Endothelial cell of umbilical vein (primary cell): ENCODE measurements at regions not wholly inside any gene's neighbourhood (a gene's known extent, or its start where the extent isn't known, plus 50 kb on each side); places are given as distances from the start of the nearest gene placed in this dataset.
A peak's percentile ranks its signal among the peaks of the same experiment; 100 is the strongest.

Experiments
- BruUV-seq: library from RNA; stranded (reverse); fragments of 400-500 nt; replicated peaks from 2 replicates; lab custom pipeline; 2021; lab: Mats Ljungman, UMichigan
- CTCF ChIA-PET: fragments of 300-600, 350-600 bp; sonication (Branson Sonifier 250); formaldehyde crosslinking; loops from one replicate; lab custom pipeline; 2021; ENCODE audit warnings: antibody characterized with exemption, inconsistent platforms; lab: Charles Lee
- POLR2A ChIA-PET: fragments of 300-600, 350-600 bp; sonication (Branson Sonifier 250); formaldehyde crosslinking; loops from one replicate; lab custom pipeline; 2021; ENCODE audit warnings: antibody characterized with exemption, inconsistent platforms; lab: Charles Lee
- DNase-seq: peaks from one replicate; pipeline ENCODE4 v3.0.0-alpha.2; 2011; ENCODE audit warnings: low read depth, low spot score
- FAIRE-seq: peaks from 2 replicates; lab custom pipeline; 2011; peaks lifted over from hg19 to GRCh38; lab: Jason Lieb, UNC
- H2AFZ ChIP-seq: 2 replicates; pipeline ENCODE4 v1.6.0; 2012; ENCODE audit warnings: low read depth, low read length, control low read depth, inconsistent platforms
- H3K27ac ChIP-seq: 2 replicates; pipeline ENCODE4 v1.5.1; 2011; ENCODE audit warnings: low read depth, mild to moderate bottlenecking, control low read depth, low read length, moderate library complexity; ENCODE audit not compliant: insufficient read depth
- H3K27me3 ChIP-seq, 2 experiments: 2 replicates each; pipeline versions ENCODE4 v1.6.0 to v1.6.1; 2011; ENCODE audit warnings: low read length in 2 of 2, mixed read lengths in 1 of 2; ENCODE audit not compliant: control insufficient read depth in 2 of 2, insufficient read depth in 2 of 2
- H3K36me3 ChIP-seq, 2 experiments: 2 replicates in 1 of 2; 3 replicates in 1 of 2; pipeline ENCODE4 v1.5.1; 2011; ENCODE audit warnings: low read length in 2 of 2, mild to moderate bottlenecking in 1 of 2, moderate library complexity in 1 of 2; ENCODE audit not compliant: control insufficient read depth in 2 of 2, insufficient read depth in 2 of 2; ENCODE audit errors: extremely low read depth in 1 of 2
- H3K4me1 ChIP-seq: 3 replicates; pipeline ENCODE4 v1.5.1; 2011; ENCODE audit warnings: mild to moderate bottlenecking, low read length; ENCODE audit not compliant: control insufficient read depth, insufficient read depth; ENCODE audit errors: extremely low read depth
- H3K4me2 ChIP-seq: 2 replicates; pipeline ENCODE4 v1.6.1; 2011; ENCODE audit warnings: low read length, control low read depth, mixed read lengths; ENCODE audit not compliant: insufficient read depth
- H3K4me3 ChIP-seq, 3 experiments: fragments of 200-600 bp in 1 of 3; sonication (generic), shearing (Covaris generic) in 1 of 3; replicated peaks in 1 of 3; 2 replicates each; pipeline ENCODE4 v1.5.1; 2011 to 2016; ENCODE audit warnings: control low read depth in 3 of 3, low read length in 3 of 3, mild to moderate bottlenecking in 2 of 3, inconsistent platforms in 1 of 3, low read depth in 1 of 3, moderate library complexity in 1 of 3; ENCODE audit not compliant: insufficient read depth in 1 of 3
- H3K79me2 ChIP-seq: 2 replicates; pipeline ENCODE4 v1.6.0; 2012; ENCODE audit warnings: low read length, inconsistent platforms; ENCODE audit not compliant: control insufficient read depth, insufficient read depth
- H3K9ac ChIP-seq: replicated peaks from 2 replicates; pipeline ENCODE3; 2011; ENCODE audit warnings: low read length, control low read depth; ENCODE audit not compliant: insufficient read depth; ENCODE audit errors: extremely low read depth
- H3K9me1 ChIP-seq: replicated peaks from 3 replicates; pipeline ENCODE4 v1.6.0; 2011; ENCODE audit warnings: mild to moderate bottlenecking, low read length; ENCODE audit not compliant: control insufficient read depth, insufficient read depth; ENCODE audit errors: extremely low read depth
- H3K9me3 ChIP-seq: replicated peaks from 2 replicates; pipeline ENCODE4 v1.5.1; 2012; ENCODE audit warnings: low read length, inconsistent platforms; ENCODE audit not compliant: control insufficient read depth, insufficient read depth
- H4K20me1 ChIP-seq: replicated peaks from 2 replicates; pipeline ENCODE3; 2011; ENCODE audit warnings: mild to moderate bottlenecking, low read length; ENCODE audit not compliant: control insufficient read depth, insufficient read depth; ENCODE audit errors: extremely low read depth
- CTCF ChIP-seq, 2 donors: IDR thresholded peaks; 1 replicate in 1 of 2; 2 replicates in 1 of 2; pipeline ENCODE4 v1.5.1; 2011; ENCODE audit warnings: low read length in 2 of 2, mild to moderate bottlenecking in 2 of 2, moderate library complexity in 2 of 2, control low read depth in 1 of 2, inconsistent platforms in 1 of 2, low read depth in 1 of 2; ENCODE audit not compliant: insufficient read depth in 1 of 2; ENCODE audit errors: extremely low read depth in 1 of 2
- FOS ChIP-seq: IDR thresholded peaks from 2 replicates; pipeline ENCODE4 v1.6.1; 2011; ENCODE audit warnings: mild to moderate bottlenecking, low read length, moderate library complexity, borderline replicate concordance; ENCODE audit not compliant: insufficient read depth
- GATA2 ChIP-seq: IDR thresholded peaks from 2 replicates; pipeline ENCODE4 v1.7.0; 2011; ENCODE audit warnings: low read depth, mild to moderate bottlenecking, moderate library complexity, mixed read lengths, low read length; ENCODE audit not compliant: insufficient read length, insufficient read depth
- MYC ChIP-seq: IDR thresholded peaks from one replicate; pipeline ENCODE4 v1.6.1; 2011; ENCODE audit warnings: mild to moderate bottlenecking, low read depth, low read length
- POLR2A ChIP-seq: IDR thresholded peaks from 2 replicates; pipeline ENCODE4 v1.6.1; 2012; ENCODE audit warnings: low read depth, mild to moderate bottlenecking, control low read depth, low read length
- POLR2AphosphoS5 ChIP-seq: IDR thresholded peaks from 2 replicates; pipeline ENCODE4 v1.6.1; 2012; ENCODE audit warnings: low read depth, mild to moderate bottlenecking, control low read depth, low read length, moderate library complexity; ENCODE audit not compliant: insufficient read depth
- dilution Hi-C: fragments of 300-500 bp; cut with MboI; formaldehyde crosslinking; loops from one replicate; pipeline ENCODE4 v1.15.0; 2019; ENCODE audit warnings: low sequenced_read_pairs; ENCODE audit not compliant: extremely low pct_ligation_motif_present
- intact Hi-C: fragments of 100-400 bp; cut with micrococcal nuclease; formaldehyde crosslinking; loops from one replicate; pipeline ENCODE4 v1.10.0; 2022
- TF ChIP-seq, protein P1 (sequence below): IDR thresholded peaks from 2 replicates; pipeline ENCODE4 v1.6.1; 2011; ENCODE audit not compliant: insufficient read depth, insufficient read length

DNA sequence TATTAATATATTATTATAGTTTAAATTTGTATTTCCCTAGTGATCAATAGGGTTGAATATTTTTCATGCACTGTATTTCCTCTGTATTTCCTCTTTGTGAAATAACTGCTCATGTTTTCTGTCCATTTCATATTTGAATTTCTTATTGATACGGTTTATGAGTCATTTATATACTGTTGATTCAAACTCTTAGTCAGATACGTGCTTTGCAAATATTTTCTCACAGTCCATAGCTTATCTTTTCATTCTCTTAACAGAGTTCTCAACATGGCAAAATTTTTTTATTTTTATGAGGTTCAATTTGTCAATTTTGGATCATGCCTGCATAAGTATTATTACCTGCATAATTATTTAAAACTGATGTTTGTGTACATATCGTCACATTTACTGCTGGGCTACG is 329.6 kb downstream of the HAO1 start:
- ChIA-PET CTCF (no interaction called here), POLR2A (no interaction called here)
- no peaks in the 10 kb centered on the region for H4K20me1 ChIP-seq
- no peaks in the 10 kb centered on the region for H3K27me3 ChIP-seq
- dilution Hi-C loops = no loop called here
- no peak overlapping the region for H3K27ac ChIP-seq
- no peaks in the 10 kb centered on the region for H3K4me1 ChIP-seq
- intact Hi-C loops = no loop called here
- no TSS peak for BruUV-seq
- no peak overlapping the region for H3K4me2 ChIP-seq
- TF ChIP-seq FOS (peak; percentile 9), POLR2A (no peak)
- no peaks in the 10 kb centered on the region for H3K9me3 ChIP-seq
- no peaks in the 10 kb centered on the region for H3K36me3 ChIP-seq
- DNase-seq (no peak), FAIRE-seq (no peak)
- H3K4me3 ChIP-seq = no peak overlapping the region
- H3K9ac ChIP-seq = no peak overlapping the region
- no peaks in the 10 kb centered on the region for H3K9me1 ChIP-seq
- no peak overlapping the region for H2AFZ ChIP-seq
- no peaks in the 10 kb centered on the region for H3K79me2 ChIP-seq

GRCh38 chr20:7617797-7618196 is 322.5 kb downstream of the HAO1 start:
- POLR2A ChIA-PET = no interaction called here
- H2AFZ ChIP-seq = no peak overlapping the region
- no peaks in the 10 kb centered on the region for H3K27me3 ChIP-seq
- FAIRE-seq (no peak), DNase-seq (peak; percentile 78)
- H3K4me2 ChIP-seq = no peak overlapping the region
- H3K9ac ChIP-seq = no peak overlapping the region
- BruUV-seq = no TSS peak
- H3K9me1 ChIP-seq = no peaks in the 10 kb centered on the region
- H3K4me3 ChIP-seq = no peak overlapping the region
- TF ChIP-seq CTCF (IDR thresholded peaks at IDR 0.05; ENCODE audit: extremely low read depth in 1 of 2, insufficient read depth in 1 of 2, low read depth in 1 of 2, low read length in 2 of 2) (no peak), POLR2AphosphoS5 (no peak), MYC (no peak), GATA2 (no peak), FOS (no peak)
- TF ChIP-seq, protein P1, sequence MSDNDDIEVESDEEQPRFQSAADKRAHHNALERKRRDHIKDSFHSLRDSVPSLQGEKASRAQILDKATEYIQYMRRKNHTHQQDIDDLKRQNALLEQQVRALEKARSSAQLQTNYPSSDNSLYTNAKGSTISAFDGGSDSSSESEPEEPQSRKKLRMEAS = no peak
- H3K79me2 ChIP-seq = no peaks in the 10 kb centered on the region
- CTCF ChIA-PET = interaction anchor here (0.6 kb wide), 1 partner anchor 275 kb away, joined by 3 read pairs; no protein-coding TSS in a partner anchor
- no peak overlapping the region for H3K27ac ChIP-seq
- intact Hi-C loops (no loop called here), dilution Hi-C loops (no loop called here)
- no peaks in the 10 kb centered on the region for H3K9me3 ChIP-seq
- H3K36me3 ChIP-seq = no peaks in the 10 kb centered on the region
- peaks cover 6% of the 10 kb centered on the region for H3K4me1 ChIP-seq
- no peaks in the 10 kb centered on the region for H4K20me1 ChIP-seq
